ENCODE measurements at regions not wholly inside any gene's neighbourhood (a gene's known extent, or its start where the extent isn't known, plus 50 kb on each side); places are given as distances from the start of the nearest gene placed in this dataset.
A peak's percentile ranks its signal among the peaks of the same experiment; 100 is the strongest.
"Not testable (repeated sequence)": the region's sequence is repeated elsewhere in the genome, so short reads cannot be mapped to it uniquely, and the experiment has no call there.

- DNase-seq (ENCODE audit: low spot score), result no peak
These were observed 58.1 kb downstream of the TUBA3C start for GRCh38 chr13:19123502-19123901.

GRCh38 chr13:19117913-19118739 lies 63.5 kb downstream of the TUBA3C start:
- DNase-seq (ENCODE audit: low spot score), result no peak

GRCh38 chr13:19109225-19109624 lies 72.4 kb downstream of the TUBA3C start:
- not testable (repeated sequence) for DNase-seq (ENCODE audit: low spot score)

- DNase-seq (ENCODE audit: low spot score), result no peak
These were observed 78.5 kb downstream of the TUBA3C start for GRCh38 chr13:19103140-19103539.

GRCh38 chr13:19093369-19093768 lies 88.3 kb downstream of the TUBA3C start:
- DNase-seq (ENCODE audit: low spot score), result no peak

GRCh38 chr13:19090495-19090894 lies 91.1 kb downstream of the TUBA3C start:
- no peak for DNase-seq (ENCODE audit: low spot score)

GRCh38 chr13:19089315-19089714 lies 92.3 kb downstream of the TUBA3C start:
- DNase-seq (ENCODE audit: low spot score), result peak; percentile 31

- no peak for DNase-seq (ENCODE audit: low spot score)
These were observed 93.2 kb downstream of the TUBA3C start for GRCh38 chr13:19088416-19088815.

- no peak for DNase-seq (ENCODE audit: low spot score)
These were observed 95.7 kb downstream of the TUBA3C start for GRCh38 chr13:19085876-19086275.

GRCh38 chr13:19085258-19085657 lies 96.4 kb downstream of the TUBA3C start:
- DNase-seq (ENCODE audit: low spot score), result no peak

GRCh38 chr13:19083340-19083739 lies 98.3 kb downstream of the TUBA3C start:
- no peak for DNase-seq (ENCODE audit: low spot score)

GRCh38 chr13:19075418-19075817 lies 106.2 kb downstream of the TUBA3C start:
- DNase-seq (ENCODE audit: low spot score), result no peak

- no peak for DNase-seq (ENCODE audit: low spot score)
These were observed 107.1 kb downstream of the TUBA3C start for GRCh38 chr13:19074519-19074918.

GRCh38 chr13:19074106-19074505 lies 107.5 kb downstream of the TUBA3C start:
- not testable (repeated sequence) for DNase-seq (ENCODE audit: low spot score)

GRCh38 chr13:19072956-19073706 lies 108.5 kb downstream of the TUBA3C start:
- not testable (repeated sequence) for DNase-seq (ENCODE audit: low spot score)

GRCh38 chr13:19072543-19072942 lies 109.1 kb downstream of the TUBA3C start:
- no peak for DNase-seq (ENCODE audit: low spot score)

- no peak for DNase-seq (ENCODE audit: low spot score)
These were observed 110.3 kb downstream of the TUBA3C start for GRCh38 chr13:19071161-19071936.

GRCh38 chr13:19070398-19070735 lies 111.3 kb downstream of the TUBA3C start:
- DNase-seq (ENCODE audit: low spot score), result no peak

GRCh38 chr13:19069684-19070397 lies 111.8 kb downstream of the TUBA3C start:
- no peak for DNase-seq (ENCODE audit: low spot score)

- no peak for DNase-seq (ENCODE audit: low spot score)
These were observed 112.9 kb downstream of the TUBA3C start for GRCh38 chr13:19068691-19069090.

- DNase-seq (ENCODE audit: low spot score), result no peak
These were observed 113.9 kb downstream of the TUBA3C start for GRCh38 chr13:19067767-19068166.

- DNase-seq (ENCODE audit: low spot score), result no peak
These were observed 118.8 kb downstream of the TUBA3C start for GRCh38 chr13:19062801-19063200.

Data from NAMALWA (cell line).